A673 (cell line): ENCODE measurements at regions not wholly inside any gene's neighbourhood (a gene's known extent, or its start where the extent isn't known, plus 50 kb on each side); places are given as distances from the start of the nearest gene placed in this dataset.

Experiments used
- BruUV-seq: library from RNA; stranded (reverse); fragments of 400-500 nt; replicated peaks from 2 replicates; lab custom pipeline; 2021; lab: Mats Ljungman, UMichigan
- CTCF ChIA-PET: fragments of 300-600 bp; sonication (Branson Sonifier 250); formaldehyde crosslinking; loops from one replicate; lab custom pipeline; 2022; ENCODE audit warnings: antibody characterized with exemption; lab: Charles Lee
- POLR2A ChIA-PET: fragments of 300-600 bp; sonication (Branson Sonifier 250); formaldehyde crosslinking; loops from one replicate; lab custom pipeline; 2022; ENCODE audit warnings: antibody characterized with exemption; ENCODE audit not compliant: low non-redundant PET; lab: Charles Lee
- DNase-seq: peaks from one replicate; pipeline ENCODE4 v3.0.0-alpha.2; 2015; ENCODE audit warnings: low spot score
- H3K27ac ChIP-seq: fragments of 200-600 bp; sonication (generic); 2 replicates; pipeline ENCODE4 v1.5.1; 2016; ENCODE audit warnings: mixed run types, low read depth, mild to moderate bottlenecking, mixed read lengths, antibody characterized with exemption, low read length; ENCODE audit not compliant: poor library complexity, severe bottlenecking
- H3K27me3 ChIP-seq: fragments of 200-600 bp; sonication (generic); replicated peaks from 2 replicates; pipeline ENCODE4 v1.6.1; 2017; ENCODE audit warnings: mixed run types, low read depth, mild to moderate bottlenecking, mixed read lengths, antibody characterized with exemption, low read length; ENCODE audit not compliant: insufficient read depth, poor library complexity
- H3K36me3 ChIP-seq: fragments of 200-600 bp; sonication (generic); 2 replicates; pipeline ENCODE4 v1.6.1; 2016; ENCODE audit warnings: mixed run types, mild to moderate bottlenecking, mixed read lengths, antibody characterized with exemption, low read length; ENCODE audit not compliant: insufficient read depth, poor library complexity, severe bottlenecking
- H3K4me1 ChIP-seq: fragments of 200-600 bp; sonication (generic); 2 replicates; pipeline ENCODE4 v1.6.1; 2017; ENCODE audit warnings: mixed run types, mild to moderate bottlenecking, mixed read lengths, antibody characterized with exemption, low read length; ENCODE audit not compliant: insufficient read depth, poor library complexity, severe bottlenecking
- H3K4me3 ChIP-seq: fragments of 200-600 bp; sonication (generic); 2 replicates; pipeline ENCODE4 v1.5.1; 2016; ENCODE audit warnings: low read depth, mixed run types, mild to moderate bottlenecking, mixed read lengths, low read length; ENCODE audit not compliant: poor library complexity, severe bottlenecking
- H3K9me3 ChIP-seq: fragments of 200-600 bp; sonication (generic); 2 replicates; pipeline ENCODE4 v1.6.1; 2016; ENCODE audit warnings: mixed run types, low read depth, mild to moderate bottlenecking, mixed read lengths, antibody characterized with exemption, low read length; ENCODE audit not compliant: poor library complexity, severe bottlenecking
- CTCF ChIP-seq: fragments of 300-800, 200-600 bp; sonication (generic); conservative IDR thresholded peaks from 2 replicates; pipeline ENCODE4 v1.5.1; 2017; ENCODE audit warnings: low read depth, mild to moderate bottlenecking, antibody characterized with exemption, low read length, moderate library complexity, mixed read lengths
- EZH2 ChIP-seq: fragments of 200-600 bp; sonication (generic); IDR thresholded peaks from 2 replicates; pipeline ENCODE4 v1.6.1; 2017; ENCODE audit warnings: borderline replicate concordance, low read depth, mild to moderate bottlenecking, mixed read lengths, antibody characterized with exemption, low read length; ENCODE audit not compliant: poor library complexity, severe bottlenecking
- intact Hi-C: fragments of 100-400 bp; cut with micrococcal nuclease; formaldehyde crosslinking; loops from one replicate; pipeline ENCODE4 v1.10.0; 2022; ENCODE audit not compliant: unreplicated experiment

- no peak overlapping the region for H3K27ac ChIP-seq
- TF ChIP-seq CTCF (no peak), EZH2 (no peak)
- BruUV-seq, result no TSS peak
- intact Hi-C loops, result no loop called here
- H3K27me3 ChIP-seq, result no peaks in the 10 kb centered on the region
- no peak overlapping the region for H3K4me3 ChIP-seq
- H3K4me1 ChIP-seq, result peaks cover 4% of the 10 kb centered on the region
- no peaks in the 10 kb centered on the region for H3K36me3 ChIP-seq
- H3K9me3 ChIP-seq, result no peaks in the 10 kb centered on the region
- no peak for DNase-seq
- CTCF ChIA-PET, result no interaction called here
- POLR2A ChIA-PET, result no interaction called here
Measured at GRCh38 chr6:112568066-112568465, 220.9 kb downstream of the RFPL4B start.

GRCh38 chr6:112571488-112572270 lies 224.5 kb downstream of the RFPL4B start:
- intact Hi-C loops, result no loop called here
- H3K36me3 ChIP-seq, result no peaks in the 10 kb centered on the region
- no peaks in the 10 kb centered on the region for H3K27me3 ChIP-seq
- H3K4me1 ChIP-seq, result peaks cover 3% of the 10 kb centered on the region
- TF ChIP-seq CTCF (no peak), EZH2 (no peak)
- ChIA-PET POLR2A (no interaction called here), CTCF (no interaction called here)
- BruUV-seq, result no TSS peak
- no peak overlapping the region for H3K4me3 ChIP-seq
- no peak overlapping the region for H3K27ac ChIP-seq
- DNase-seq, result no peak
- H3K9me3 ChIP-seq, result no peaks in the 10 kb centered on the region

- H3K4me3 ChIP-seq, result no peak overlapping the region
- intact Hi-C loops, result no loop called here
- ChIA-PET CTCF (no interaction called here), POLR2A (no interaction called here)
- H3K27me3 ChIP-seq, result no peaks in the 10 kb centered on the region
- BruUV-seq, result no TSS peak
- DNase-seq, result no peak
- H3K36me3 ChIP-seq, result no peaks in the 10 kb centered on the region
- peaks cover 6% of the 10 kb centered on the region for H3K4me1 ChIP-seq
- TF ChIP-seq EZH2 (no peak), CTCF (no peak)
- H3K27ac ChIP-seq, result no peak overlapping the region
- no peaks in the 10 kb centered on the region for H3K9me3 ChIP-seq
Measured at GRCh38 chr6:112574190-112574589, 227.1 kb downstream of the RFPL4B start.
